Thymus (tissue), 11 donors: ENCODE measurements at regions not wholly inside any gene's neighbourhood (a gene's known extent, or its start where the extent isn't known, plus 50 kb on each side); places are given as distances from the start of the nearest gene placed in this dataset.
"Not testable (repeated sequence)": the region's sequence is repeated elsewhere in the genome, so short reads cannot be mapped to it uniquely, and the experiment has no call there.

Experiments
- DNase-seq, 9 donors: peaks; one replicate each; pipeline ENCODE4 v3.0.0-alpha.2; 2013; ENCODE audit warnings: low spot score in 9 of 9, low read depth in 6 of 9, missing footprints in 1 of 9
- H3K27ac ChIP-seq, 2 donors: one replicate each; pipeline ENCODE4 v1.5.1; 2013; ENCODE audit warnings: control low read depth in 1 of 2, low read depth in 1 of 2, low read length in 1 of 2, mild to moderate bottlenecking in 1 of 2, moderate library complexity in 1 of 2
- H3K27me3 ChIP-seq, 2 donors: one replicate each; pipeline ENCODE4 v1.5.1; 2013; ENCODE audit warnings: low read length in 1 of 2; ENCODE audit not compliant: control insufficient read depth in 2 of 2, insufficient read depth in 1 of 2
- H3K36me3 ChIP-seq, 2 donors: one replicate each; pipeline ENCODE4 v1.5.1; 2013; ENCODE audit warnings: low read length in 1 of 2, mild to moderate bottlenecking in 1 of 2, moderate library complexity in 1 of 2; ENCODE audit not compliant: control insufficient read depth in 2 of 2, insufficient read depth in 2 of 2
- H3K4me1 ChIP-seq, 2 donors: one replicate each; pipeline ENCODE4 v1.5.1; 2013; ENCODE audit warnings: low read length in 2 of 2; ENCODE audit not compliant: control insufficient read depth in 2 of 2, insufficient read depth in 2 of 2
- H3K4me3 ChIP-seq, 2 donors: one replicate each; pipeline ENCODE4 v1.5.1; 2013; ENCODE audit warnings: low read length in 2 of 2, control low read depth in 1 of 2, mild to moderate bottlenecking in 1 of 2
- H3K9me3 ChIP-seq, 2 donors: one replicate each; pipeline ENCODE4 v1.5.1; 2013; ENCODE audit warnings: low read length in 1 of 2, mild to moderate bottlenecking in 1 of 2; ENCODE audit not compliant: control insufficient read depth in 2 of 2, insufficient read depth in 1 of 2
- WGBS: extraction: QIAGEN DNeasy Blood & Tissue Kit; methylation state at CpG from one replicate; pipeline ENCODE4 v1.1.7; 2013; 5-methylcytosine and 5-hydroxymethylcytosine counted together
- donor health status: healthy.

DNA sequence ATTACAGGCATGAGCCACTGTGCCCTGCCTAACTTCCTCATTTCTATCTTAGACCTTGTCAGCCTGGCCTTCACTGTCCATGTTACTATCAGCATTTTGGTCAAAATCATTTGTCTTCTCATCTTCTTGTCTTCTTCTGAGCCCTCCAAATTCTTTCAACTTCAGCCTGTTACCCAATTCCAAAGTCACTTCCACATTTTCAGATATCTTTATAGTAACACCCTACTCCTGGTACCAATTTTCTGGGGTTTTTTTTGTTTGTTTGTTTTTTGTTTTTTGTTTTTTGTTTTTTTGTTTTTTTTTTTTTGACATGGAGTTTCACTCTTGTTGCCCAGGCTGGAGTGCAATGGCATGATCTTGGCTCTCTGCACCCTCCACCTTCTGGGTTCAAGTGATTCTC lies 90.3 kb upstream of the LARP1 start:
- H3K4me3 ChIP-seq, result no peak overlapping the region
- no peak for DNase-seq
- H3K4me1 ChIP-seq, result no peaks in the 10 kb centered on the region
- no peaks in the 10 kb centered on the region for H3K27me3 ChIP-seq
- no peaks in the 10 kb centered on the region for H3K36me3 ChIP-seq
- peaks cover 0 to 20% of the 10 kb centered on the region in 2 donors for H3K9me3 ChIP-seq
- H3K27ac ChIP-seq, result no peak overlapping the region

DNA sequence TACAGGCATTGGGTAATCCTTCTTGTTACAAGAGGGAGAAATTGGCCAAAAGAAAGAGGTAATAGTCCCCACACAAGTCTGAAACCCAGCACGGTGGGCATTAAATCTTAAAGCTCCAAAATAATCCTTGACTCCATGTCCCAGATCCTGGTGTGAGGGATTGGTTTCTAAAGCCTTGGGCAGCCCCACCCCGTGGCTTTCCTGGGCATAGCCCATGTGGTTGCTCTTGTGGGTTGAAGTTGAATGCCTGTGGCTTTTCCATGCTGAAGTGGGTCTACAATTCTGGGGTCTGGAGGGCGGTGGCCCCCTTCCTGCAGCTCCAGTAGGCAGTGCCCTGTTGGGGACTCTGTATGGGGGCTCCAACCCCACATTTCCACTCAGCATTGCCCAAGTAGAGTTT lies 91.8 kb upstream of the LARP1 start:
- Histone ChIP-seq H3K27ac (no peak overlapping the region), H3K36me3 (no peaks in the 10 kb centered on the region), H3K4me1 (no peaks in the 10 kb centered on the region), H3K4me3 (no peak overlapping the region), H3K9me3 (peaks cover 0 to 15% of the 10 kb centered on the region in 2 donors), H3K27me3 (no peaks in the 10 kb centered on the region)
- WGBS, result 91% methylated on average over 3 of the region's 3 CpGs
- DNase-seq, result no peak

GRCh38 chr5:154654486-154655371 lies 100.4 kb upstream of the LARP1 start:
- H3K4me3 ChIP-seq, result no peak overlapping the region
- no peak for DNase-seq

GRCh38 chr5:154653764-154654485 lies 101.3 kb upstream of the LARP1 start:
- no peak for DNase-seq
- no peak overlapping the region for H3K4me3 ChIP-seq

More at GRCh38 chr5:154654486-154655371, 100.4 kb upstream of the LARP1 start:
- Histone ChIP-seq H3K36me3 (no peaks in the 10 kb centered on the region), H3K27me3 (no peaks in the 10 kb centered on the region), H3K27ac (peak overlapping the region in 1 of 2 donors; percentile 8), H3K9me3 (no peaks in the 10 kb centered on the region), H3K4me1 (peaks cover 0 to 3% of the 10 kb centered on the region in 2 donors)
- 60% methylated on average over 13 of the region's 13 CpGs for WGBS

DNA sequence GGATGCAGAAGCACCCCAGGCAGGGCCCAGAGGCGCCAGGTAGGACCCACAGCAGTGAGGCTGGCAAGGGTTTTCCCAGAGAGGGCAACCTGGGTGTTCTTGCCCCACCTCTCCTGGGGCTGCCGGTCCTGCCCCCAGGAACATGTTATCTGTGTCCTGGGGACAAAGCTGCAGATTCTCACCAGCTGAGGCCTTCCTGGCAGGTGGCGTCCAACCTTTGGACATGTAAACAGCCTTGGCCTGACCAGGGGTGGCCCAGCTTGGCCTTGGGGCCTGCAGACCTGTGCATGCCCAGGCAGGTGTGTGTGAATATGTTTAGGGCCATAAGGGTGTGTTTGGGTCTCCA lies 101.8 kb upstream of the LARP1 start:
- no peak overlapping the region for H3K27ac ChIP-seq
- DNase-seq, result no peak
- WGBS, result 96% methylated on average over 3 of the region's 3 CpGs

More at GRCh38 chr5:154653764-154654485, 101.3 kb upstream of the LARP1 start:
- no peak overlapping the region for H3K27ac ChIP-seq
- H3K36me3 ChIP-seq, result no peaks in the 10 kb centered on the region
- H3K9me3 ChIP-seq, result no peaks in the 10 kb centered on the region
- WGBS, result 45% methylated on average over 4 of the region's 4 CpGs
- H3K27me3 ChIP-seq, result no peaks in the 10 kb centered on the region
- H3K4me1 ChIP-seq, result peaks cover 0 to 3% of the 10 kb centered on the region in 2 donors

DNA sequence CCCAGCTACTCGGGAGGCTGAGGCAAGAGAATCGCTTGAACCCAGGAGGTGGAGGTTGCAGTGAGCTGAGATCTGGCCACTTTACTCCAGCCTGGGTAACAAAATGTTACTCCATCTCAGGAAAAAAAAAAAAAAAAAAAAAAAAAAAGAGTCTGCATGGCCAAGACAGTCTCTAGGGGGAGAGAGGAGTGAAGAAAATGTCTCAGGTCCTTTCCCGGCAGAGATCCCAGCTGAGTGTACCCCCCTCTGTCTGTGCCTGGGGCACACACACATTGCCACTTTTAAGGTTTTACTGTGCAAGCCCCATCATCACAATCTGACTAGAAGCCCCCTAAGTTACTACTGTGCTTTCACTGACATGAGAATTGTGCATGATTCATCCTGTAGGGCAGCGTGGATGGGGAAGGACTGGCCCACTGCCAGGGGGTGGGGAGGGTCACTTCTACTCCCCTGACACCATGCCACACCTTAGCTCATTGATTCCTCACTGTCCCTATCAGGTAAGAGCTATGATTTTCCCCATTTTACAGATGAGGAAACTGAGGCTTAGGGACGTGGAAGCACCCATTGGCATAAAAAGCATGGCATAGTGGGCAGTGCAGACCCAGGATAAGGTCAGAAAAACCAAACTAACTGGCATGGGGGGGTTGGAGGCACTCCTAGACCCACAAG lies 102.3 kb upstream of the LARP1 start:
- no peak overlapping the region for H3K27ac ChIP-seq
- peaks cover 0 to 3% of the 10 kb centered on the region in 2 donors for H3K27me3 ChIP-seq
- WGBS, result 96% methylated on average over 5 of the region's 5 CpGs
- no peaks in the 10 kb centered on the region for H3K36me3 ChIP-seq
- H3K9me3 ChIP-seq, result no peaks in the 10 kb centered on the region
- DNase-seq, result no peak
- H3K4me3 ChIP-seq, result no peak overlapping the region
- peaks cover 0 to 3% of the 10 kb centered on the region in 2 donors for H3K4me1 ChIP-seq

More for the DNA sequence above, 101.8 kb upstream of the LARP1 start:
- Histone ChIP-seq H3K27me3 (no peaks in the 10 kb centered on the region), H3K36me3 (no peaks in the 10 kb centered on the region), H3K4me3 (no peak overlapping the region), H3K9me3 (no peaks in the 10 kb centered on the region), H3K4me1 (peaks cover 0 to 3% of the 10 kb centered on the region in 2 donors)

GRCh38 chr5:154651795-154652194 lies 103.4 kb upstream of the LARP1 start:
- not testable (repeated sequence) for H3K36me3 ChIP-seq, H3K27ac ChIP-seq, H3K9me3 ChIP-seq, DNase-seq, H3K4me3 ChIP-seq
- Histone ChIP-seq H3K27me3 (peaks cover 0 to 14% of the 10 kb centered on the region in 2 donors), H3K4me1 (peaks cover 8 to 14% of the 10 kb centered on the region in 2 donors)
- WGBS, result 95% methylated on average over 5 of the region's 5 CpGs

DNA sequence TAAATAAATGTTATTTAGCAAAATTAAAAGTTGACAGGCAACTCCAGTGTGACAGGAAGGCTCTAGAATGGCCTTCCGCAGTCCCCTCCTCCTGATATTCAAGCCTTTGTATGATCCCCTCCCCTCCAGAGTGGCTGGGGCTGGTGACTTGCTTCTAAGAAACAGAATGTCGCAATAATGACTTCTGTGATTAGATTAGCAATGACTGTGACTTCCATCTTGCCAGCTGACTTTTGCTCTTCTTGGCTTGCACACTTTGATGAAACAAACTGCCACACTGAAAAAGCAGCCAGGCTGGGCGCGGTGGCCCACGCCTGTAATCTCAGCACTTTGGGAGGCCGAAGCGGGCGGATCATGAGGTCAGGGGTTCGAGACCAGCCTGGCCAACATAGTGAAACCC lies 106.5 kb upstream of the LARP1 start:
- 98% methylated on average over 9 of the region's 9 CpGs for WGBS
- H3K9me3 ChIP-seq, result no peaks in the 10 kb centered on the region

DNA sequence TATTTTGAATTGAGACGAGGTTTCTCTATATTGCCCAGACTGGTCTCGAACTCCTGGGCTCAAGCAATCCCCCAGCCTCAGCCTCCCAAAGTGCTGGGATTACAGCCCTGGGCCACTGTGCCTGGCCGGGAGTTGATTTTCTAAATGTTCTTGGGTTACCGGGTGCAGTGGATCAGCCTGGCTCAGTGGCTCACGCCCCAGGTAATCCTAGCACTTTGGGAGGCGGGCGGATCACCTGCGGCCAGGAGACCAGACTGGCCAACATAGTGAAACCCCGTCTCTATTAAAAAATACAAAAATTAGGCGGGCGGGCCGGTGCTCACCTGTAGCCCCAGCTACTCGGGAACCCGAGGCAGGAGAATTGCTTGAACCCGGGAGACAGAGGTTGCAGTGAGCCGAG lies 106.9 kb upstream of the LARP1 start:
- Histone ChIP-seq H3K27me3 (peaks cover 0 to 19% of the 10 kb centered on the region in 2 donors), H3K4me1 (peaks cover 12 to 15% of the 10 kb centered on the region in 2 donors), H3K4me3 (no peak overlapping the region), H3K36me3 (no peaks in the 10 kb centered on the region), H3K27ac (no peak overlapping the region), H3K9me3 (peaks cover 0 to 4% of the 10 kb centered on the region in 2 donors)
- 97% methylated on average over 16 of the region's 16 CpGs for WGBS
- DNase-seq, result no peak

More for the DNA sequence above, 106.5 kb upstream of the LARP1 start:
- no peak overlapping the region for H3K27ac ChIP-seq
- no peak overlapping the region for H3K4me3 ChIP-seq
- H3K36me3 ChIP-seq, result no peaks in the 10 kb centered on the region
- H3K4me1 ChIP-seq, result peaks cover 12 to 15% of the 10 kb centered on the region in 2 donors
- peaks cover 0 to 19% of the 10 kb centered on the region in 2 donors for H3K27me3 ChIP-seq
- no peak for DNase-seq
